A673 (cell line): ENCODE measurements at regions not wholly inside any gene's neighbourhood (a gene's known extent, or its start where the extent isn't known, plus 50 kb on each side); places are given as distances from the start of the nearest gene placed in this dataset.

Source experiments
- BruUV-seq: library from RNA; stranded (reverse); fragments of 400-500 nt; replicated peaks from 2 replicates; lab custom pipeline; 2021; lab: Mats Ljungman, UMichigan
- CTCF ChIA-PET: fragments of 300-600 bp; sonication (Branson Sonifier 250); formaldehyde crosslinking; loops from one replicate; lab custom pipeline; 2022; ENCODE audit warnings: antibody characterized with exemption; lab: Charles Lee
- POLR2A ChIA-PET: fragments of 300-600 bp; sonication (Branson Sonifier 250); formaldehyde crosslinking; loops from one replicate; lab custom pipeline; 2022; ENCODE audit warnings: antibody characterized with exemption; ENCODE audit not compliant: low non-redundant PET; lab: Charles Lee
- DNase-seq: peaks from one replicate; pipeline ENCODE4 v3.0.0-alpha.2; 2015; ENCODE audit warnings: low spot score
- H3K27ac ChIP-seq: fragments of 200-600 bp; sonication (generic); 2 replicates; pipeline ENCODE4 v1.5.1; 2016; ENCODE audit warnings: mixed run types, low read depth, mild to moderate bottlenecking, mixed read lengths, antibody characterized with exemption, low read length; ENCODE audit not compliant: poor library complexity, severe bottlenecking
- H3K27me3 ChIP-seq: fragments of 200-600 bp; sonication (generic); replicated peaks from 2 replicates; pipeline ENCODE4 v1.6.1; 2017; ENCODE audit warnings: mixed run types, low read depth, mild to moderate bottlenecking, mixed read lengths, antibody characterized with exemption, low read length; ENCODE audit not compliant: insufficient read depth, poor library complexity
- H3K36me3 ChIP-seq: fragments of 200-600 bp; sonication (generic); 2 replicates; pipeline ENCODE4 v1.6.1; 2016; ENCODE audit warnings: mixed run types, mild to moderate bottlenecking, mixed read lengths, antibody characterized with exemption, low read length; ENCODE audit not compliant: insufficient read depth, poor library complexity, severe bottlenecking
- H3K4me1 ChIP-seq: fragments of 200-600 bp; sonication (generic); 2 replicates; pipeline ENCODE4 v1.6.1; 2017; ENCODE audit warnings: mixed run types, mild to moderate bottlenecking, mixed read lengths, antibody characterized with exemption, low read length; ENCODE audit not compliant: insufficient read depth, poor library complexity, severe bottlenecking
- H3K4me3 ChIP-seq: fragments of 200-600 bp; sonication (generic); 2 replicates; pipeline ENCODE4 v1.5.1; 2016; ENCODE audit warnings: low read depth, mixed run types, mild to moderate bottlenecking, mixed read lengths, low read length; ENCODE audit not compliant: poor library complexity, severe bottlenecking
- H3K9me3 ChIP-seq: fragments of 200-600 bp; sonication (generic); 2 replicates; pipeline ENCODE4 v1.6.1; 2016; ENCODE audit warnings: mixed run types, low read depth, mild to moderate bottlenecking, mixed read lengths, antibody characterized with exemption, low read length; ENCODE audit not compliant: poor library complexity, severe bottlenecking
- EZH2 ChIP-seq: fragments of 200-600 bp; sonication (generic); IDR thresholded peaks from 2 replicates; pipeline ENCODE4 v1.6.1; 2017; ENCODE audit warnings: borderline replicate concordance, low read depth, mild to moderate bottlenecking, mixed read lengths, antibody characterized with exemption, low read length; ENCODE audit not compliant: poor library complexity, severe bottlenecking
- intact Hi-C: fragments of 100-400 bp; cut with micrococcal nuclease; formaldehyde crosslinking; loops from one replicate; pipeline ENCODE4 v1.10.0; 2022; ENCODE audit not compliant: unreplicated experiment
- TF ChIP-seq, protein P1 (sequence below): fragments of 300-800, 200-600 bp; sonication (generic); conservative IDR thresholded peaks from 2 replicates; pipeline ENCODE4 v1.5.1; 2017; ENCODE audit warnings: low read depth, mild to moderate bottlenecking, antibody characterized with exemption, low read length, moderate library complexity, mixed read lengths

- no peak overlapping the region for H3K4me3 ChIP-seq
- H3K4me1 ChIP-seq = peaks cover 7% of the 10 kb centered on the region
- no peak overlapping the region for H3K27ac ChIP-seq
- DNase-seq = no peak
- no peaks in the 10 kb centered on the region for H3K27me3 ChIP-seq
- peaks cover 8% of the 10 kb centered on the region for H3K9me3 ChIP-seq
- ChIA-PET CTCF (no interaction called here), POLR2A (no interaction called here)
- H3K36me3 ChIP-seq = no peaks in the 10 kb centered on the region
- intact Hi-C loops = no loop called here
- TF ChIP-seq EZH2 = no peak
- TF ChIP-seq, protein P1, sequence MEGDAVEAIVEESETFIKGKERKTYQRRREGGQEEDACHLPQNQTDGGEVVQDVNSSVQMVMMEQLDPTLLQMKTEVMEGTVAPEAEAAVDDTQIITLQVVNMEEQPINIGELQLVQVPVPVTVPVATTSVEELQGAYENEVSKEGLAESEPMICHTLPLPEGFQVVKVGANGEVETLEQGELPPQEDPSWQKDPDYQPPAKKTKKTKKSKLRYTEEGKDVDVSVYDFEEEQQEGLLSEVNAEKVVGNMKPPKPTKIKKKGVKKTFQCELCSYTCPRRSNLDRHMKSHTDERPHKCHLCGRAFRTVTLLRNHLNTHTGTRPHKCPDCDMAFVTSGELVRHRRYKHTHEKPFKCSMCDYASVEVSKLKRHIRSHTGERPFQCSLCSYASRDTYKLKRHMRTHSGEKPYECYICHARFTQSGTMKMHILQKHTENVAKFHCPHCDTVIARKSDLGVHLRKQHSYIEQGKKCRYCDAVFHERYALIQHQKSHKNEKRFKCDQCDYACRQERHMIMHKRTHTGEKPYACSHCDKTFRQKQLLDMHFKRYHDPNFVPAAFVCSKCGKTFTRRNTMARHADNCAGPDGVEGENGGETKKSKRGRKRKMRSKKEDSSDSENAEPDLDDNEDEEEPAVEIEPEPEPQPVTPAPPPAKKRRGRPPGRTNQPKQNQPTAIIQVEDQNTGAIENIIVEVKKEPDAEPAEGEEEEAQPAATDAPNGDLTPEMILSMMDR = no peak
- BruUV-seq = no TSS peak
These were observed 165.9 kb upstream of the OTX2 start for GRCh38 chr14:56976211-56976610.

DNA sequence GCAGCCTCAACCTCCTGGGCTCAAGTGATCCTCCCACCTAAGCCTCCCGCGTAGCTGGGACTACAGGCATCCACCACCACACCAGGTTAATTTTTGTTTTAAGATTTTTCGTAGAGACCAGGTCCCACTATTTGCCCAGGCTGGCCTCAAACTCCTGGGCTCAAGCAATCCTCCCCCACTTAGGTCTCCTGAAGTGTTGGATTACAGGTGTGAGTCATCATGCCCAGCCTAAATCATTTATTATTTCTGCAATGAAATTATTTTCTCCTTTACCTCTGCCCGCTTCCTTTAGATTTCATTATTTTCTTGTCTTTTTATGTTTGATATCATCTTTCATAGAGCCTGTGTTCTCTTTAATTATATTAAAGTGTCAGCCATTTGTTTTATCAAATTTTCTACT, 165.2 kb upstream of the OTX2 start:
- no TSS peak for BruUV-seq

GRCh38 chr14:56972948-56973347, 162.7 kb upstream of the OTX2 start:
- Histone ChIP-seq H3K27me3 (no peaks in the 10 kb centered on the region), H3K36me3 (no peaks in the 10 kb centered on the region), H3K27ac (no peak overlapping the region), H3K4me1 (peaks cover 3% of the 10 kb centered on the region), H3K4me3 (no peak overlapping the region), H3K9me3 (peaks cover 8% of the 10 kb centered on the region)
- TF ChIP-seq, protein P1 = no peak
- TF ChIP-seq EZH2 = no peak
- no peak for DNase-seq
- intact Hi-C loops = no loop called here
- BruUV-seq = no TSS peak
- ChIA-PET CTCF (no interaction called here), POLR2A (no interaction called here)

More for the DNA sequence above, 165.2 kb upstream of the OTX2 start:
- DNase-seq = no peak
- no peaks in the 10 kb centered on the region for H3K27me3 ChIP-seq
- no peaks in the 10 kb centered on the region for H3K36me3 ChIP-seq
- H3K27ac ChIP-seq = no peak overlapping the region
- ChIA-PET CTCF (no interaction called here), POLR2A (no interaction called here)
- intact Hi-C loops = no loop called here
- no peak overlapping the region for H3K4me3 ChIP-seq
- H3K4me1 ChIP-seq = peaks cover 7% of the 10 kb centered on the region
- TF ChIP-seq, protein P1 = no peak
- TF ChIP-seq EZH2 = no peak
- H3K9me3 ChIP-seq = peaks cover 8% of the 10 kb centered on the region
